ENCODE measurements at regions not wholly inside any gene's neighbourhood (a gene's known extent, or its start where the extent isn't known, plus 50 kb on each side); places are given as distances from the start of the nearest gene placed in this dataset.

- no peak overlapping the region for H2AFZ ChIP-seq
- no peak overlapping the region for H3K4me2 ChIP-seq
- Mint-ChIP-seq H3K9me3 (no peaks in the 10 kb centered on the region), H3K27ac (no peak overlapping the region), H3K4me3 (no peak overlapping the region), H3K36me3 (ENCODE audit: low read depth) (no peaks in the 10 kb centered on the region), H3K27me3 (ENCODE audit: insufficient read depth, low read depth, poor library complexity) (peaks cover 1% of the 10 kb centered on the region), H3K4me1 (peaks cover 4% of the 10 kb centered on the region; the same call in 2 of the 3 replicates)
- DNase-seq (ENCODE audit: low spot score) (no peak), ATAC-seq (no peak)
- H4K20me1 ChIP-seq (replicated peaks; ENCODE audit: insufficient read depth), result no peaks in the 10 kb centered on the region
- H3K79me2 ChIP-seq (replicated peaks; ENCODE audit: insufficient read depth), result no peaks in the 10 kb centered on the region
- no peaks in the 10 kb centered on the region for H3K27me3 ChIP-seq (ENCODE audit: insufficient read depth)
- H3F3A ChIP-seq (replicated peaks; ENCODE audit: low read depth), result no peaks in the 10 kb centered on the region
- H3K27ac ChIP-seq (ENCODE audit: low read depth), result no peak overlapping the region
- no peaks in the 10 kb centered on the region; the same call in 1 of the 2 replicates for H3K9me2 ChIP-seq (ENCODE audit: insufficient read depth)
- H3K36me3 ChIP-seq (ENCODE audit: insufficient read depth), result no peaks in the 10 kb centered on the region
- H3K4me3 ChIP-seq, result no peak overlapping the region
- H3K4me1 ChIP-seq (ENCODE audit: insufficient read depth), result no peaks in the 10 kb centered on the region
- no peak for TF ChIP-seq POLR2AphosphoS5 (IDR thresholded peaks at IDR 0.05; ENCODE audit: low read depth)
Observed at GRCh38 chr13:61734683-61735082, 319.0 kb upstream of the PCDH20 start.

GRCh38 chr13:61728471-61728870, 312.8 kb upstream of the PCDH20 start:
- no peaks in the 10 kb centered on the region for H3F3A ChIP-seq (replicated peaks; ENCODE audit: low read depth)

More at GRCh38 chr13:61728471-61728870, 312.8 kb upstream of the PCDH20 start:
- TF ChIP-seq ZNF114 (CRISPR knock-in tag; IDR thresholded peaks at IDR 0.05) (no peak), NANOG (IDR thresholded peaks at IDR 0.05; ENCODE audit: borderline replicate concordance) (no peak), JUNB (IDR thresholded peaks at IDR 0.05; ENCODE audit: unreplicated experiment) (no peak), EZH2phosphoT487 (IDR thresholded peaks at IDR 0.05; ENCODE audit: unreplicated experiment) (no peak), CREB1 (CRISPR knock-in tag; IDR thresholded peaks at IDR 0.05; ENCODE audit: low read depth) (no peak), CTCF (conservative IDR thresholded peaks at IDR 0.05; ENCODE audit: low read depth in 2 of 2) (no peak), ETS1 (IDR thresholded peaks at IDR 0.05) (no peak), ZNF331 (CRISPR knock-in tag; IDR thresholded peaks at IDR 0.05; ENCODE audit: low read depth) (no peak), REST (IDR thresholded peaks at IDR 0.05; ENCODE audit: unreplicated experiment) (no peak), POLR2AphosphoS5 (IDR thresholded peaks at IDR 0.05; ENCODE audit: low read depth) (no peak), STAT1 (IDR thresholded peaks at IDR 0.05; ENCODE audit: unreplicated experiment) (no peak), EZH2 (IDR thresholded peaks at IDR 0.05; ENCODE audit: low read depth, unreplicated experiment) (no peak)
- H3K4me3 ChIP-seq, result no peak overlapping the region
- Mint-ChIP-seq H3K36me3 (ENCODE audit: low read depth) (no peaks in the 10 kb centered on the region), H3K9me3 (no peaks in the 10 kb centered on the region), H3K4me1 (no peaks in the 10 kb centered on the region), H3K4me3 (no peak overlapping the region), H3K27ac (no peak overlapping the region), H3K27me3 (ENCODE audit: insufficient read depth, low read depth, poor library complexity) (peaks cover 5% of the 10 kb centered on the region)
- no peaks in the 10 kb centered on the region for H3K27me3 ChIP-seq (ENCODE audit: insufficient read depth)
- H4K20me1 ChIP-seq (replicated peaks; ENCODE audit: insufficient read depth), result no peaks in the 10 kb centered on the region
- no peaks in the 10 kb centered on the region; the same call in 1 of the 2 replicates for H3K9me2 ChIP-seq (ENCODE audit: insufficient read depth)
- no peak overlapping the region for H2AFZ ChIP-seq
- H3K4me2 ChIP-seq, result no peak overlapping the region
- H3K79me2 ChIP-seq (replicated peaks; ENCODE audit: insufficient read depth), result no peaks in the 10 kb centered on the region
- H3K27ac ChIP-seq (ENCODE audit: low read depth), result no peak overlapping the region
- H3K36me3 ChIP-seq (ENCODE audit: insufficient read depth), result no peaks in the 10 kb centered on the region
- ATAC-seq, result no peak
- no peak for DNase-seq (ENCODE audit: low spot score)
- no peaks in the 10 kb centered on the region for H3K4me1 ChIP-seq (ENCODE audit: insufficient read depth)

Measured in GM23338 (cell line).